ENCODE measurements at regions not wholly inside any gene's neighbourhood (a gene's known extent, or its start where the extent isn't known, plus 50 kb on each side); places are given as distances from the start of the nearest gene placed in this dataset.
"Not testable (repeated sequence)": the region's sequence is repeated elsewhere in the genome, so short reads cannot be mapped to it uniquely, and the experiment has no call there.

DNA sequence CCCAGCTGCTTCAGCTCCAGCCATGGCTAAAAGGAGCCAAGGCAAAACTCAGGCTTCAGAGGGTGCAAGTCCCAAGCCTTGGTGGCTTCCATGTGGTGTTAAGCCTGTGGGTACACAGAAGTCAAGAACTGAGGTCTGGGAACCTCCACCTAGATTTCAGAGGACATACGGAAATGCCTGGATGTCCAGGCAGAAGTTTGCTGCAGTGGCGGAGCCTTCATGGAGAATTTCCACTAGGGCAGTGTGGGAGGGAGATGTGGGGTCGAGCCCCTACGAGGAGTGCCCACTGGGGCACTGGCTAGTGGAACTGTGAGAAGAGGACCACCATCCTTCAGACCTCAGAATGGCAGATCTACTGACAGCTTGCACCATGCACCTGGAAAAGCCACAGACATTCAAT, 76.1 kb upstream of the KCTD1 start:
- Mint-ChIP-seq H3K4me3 (ENCODE audit: low read depth, unreplicated experiment) (no peak overlapping the region), H3K9me3 (ENCODE audit: low read depth, unreplicated experiment) (peaks cover 11% of the 10 kb centered on the region), H3K4me1 (ENCODE audit: low read depth, unreplicated experiment) (no peaks in the 10 kb centered on the region), H3K36me3 (ENCODE audit: insufficient read depth, unreplicated experiment) (no peaks in the 10 kb centered on the region), H3K27ac (ENCODE audit: unreplicated experiment) (no peak overlapping the region), H3K27me3 (ENCODE audit: unreplicated experiment) (no peaks in the 10 kb centered on the region)
- BruUV-seq (replicated peaks), result no TSS peak
- intact Hi-C loops (cut with micrococcal nuclease; ENCODE audit: unreplicated experiment), result loop anchor here (10.0 kb wide), 1 partner anchor 320 kb away; no protein-coding TSS in a partner anchor
- TF ChIP-seq, protein P1, sequence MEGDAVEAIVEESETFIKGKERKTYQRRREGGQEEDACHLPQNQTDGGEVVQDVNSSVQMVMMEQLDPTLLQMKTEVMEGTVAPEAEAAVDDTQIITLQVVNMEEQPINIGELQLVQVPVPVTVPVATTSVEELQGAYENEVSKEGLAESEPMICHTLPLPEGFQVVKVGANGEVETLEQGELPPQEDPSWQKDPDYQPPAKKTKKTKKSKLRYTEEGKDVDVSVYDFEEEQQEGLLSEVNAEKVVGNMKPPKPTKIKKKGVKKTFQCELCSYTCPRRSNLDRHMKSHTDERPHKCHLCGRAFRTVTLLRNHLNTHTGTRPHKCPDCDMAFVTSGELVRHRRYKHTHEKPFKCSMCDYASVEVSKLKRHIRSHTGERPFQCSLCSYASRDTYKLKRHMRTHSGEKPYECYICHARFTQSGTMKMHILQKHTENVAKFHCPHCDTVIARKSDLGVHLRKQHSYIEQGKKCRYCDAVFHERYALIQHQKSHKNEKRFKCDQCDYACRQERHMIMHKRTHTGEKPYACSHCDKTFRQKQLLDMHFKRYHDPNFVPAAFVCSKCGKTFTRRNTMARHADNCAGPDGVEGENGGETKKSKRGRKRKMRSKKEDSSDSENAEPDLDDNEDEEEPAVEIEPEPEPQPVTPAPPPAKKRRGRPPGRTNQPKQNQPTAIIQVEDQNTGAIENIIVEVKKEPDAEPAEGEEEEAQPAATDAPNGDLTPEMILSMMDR (IDR thresholded peaks at IDR 0.05; ENCODE audit: unreplicated experiment), result no peak
- CTCF ChIA-PET, result no interaction called here
- DNase-seq, result no peak

DNA sequence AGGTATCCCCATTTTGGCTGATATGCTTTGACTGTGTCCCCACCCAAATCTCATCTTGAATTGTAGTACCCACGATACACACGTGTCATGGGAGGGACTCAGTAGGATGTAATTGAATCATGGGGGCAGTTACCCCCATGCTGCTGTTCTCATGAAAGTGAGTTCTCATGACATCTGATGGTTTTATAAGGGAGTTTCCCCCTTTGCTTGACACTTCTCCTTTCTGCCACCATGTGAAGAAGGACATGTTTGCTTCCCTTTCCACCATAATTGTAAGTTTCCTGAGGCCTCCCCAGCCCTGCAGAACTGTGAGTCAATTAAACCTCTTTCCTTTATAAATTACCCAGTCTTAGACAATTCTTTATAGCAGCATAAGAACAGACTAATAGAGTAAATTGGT, 75.0 kb upstream of the KCTD1 start:
- H3K9me3 Mint-ChIP-seq (ENCODE audit: low read depth, unreplicated experiment), result peaks cover 11% of the 10 kb centered on the region
- BruUV-seq (replicated peaks); H3K4me3 Mint-ChIP-seq (ENCODE audit: low read depth, unreplicated experiment); H3K27me3 Mint-ChIP-seq (ENCODE audit: unreplicated experiment); H3K36me3 Mint-ChIP-seq (ENCODE audit: insufficient read depth, unreplicated experiment); DNase-seq; H3K4me1 Mint-ChIP-seq (ENCODE audit: low read depth, unreplicated experiment); CTCF ChIA-PET: not testable (repeated sequence)
- intact Hi-C loops (cut with micrococcal nuclease; ENCODE audit: unreplicated experiment), result loop anchor here (10.0 kb wide), 1 partner anchor 321 kb away; no protein-coding TSS in a partner anchor
- peak overlapping the region; percentile 5 for H3K27ac Mint-ChIP-seq (ENCODE audit: unreplicated experiment)

DNA sequence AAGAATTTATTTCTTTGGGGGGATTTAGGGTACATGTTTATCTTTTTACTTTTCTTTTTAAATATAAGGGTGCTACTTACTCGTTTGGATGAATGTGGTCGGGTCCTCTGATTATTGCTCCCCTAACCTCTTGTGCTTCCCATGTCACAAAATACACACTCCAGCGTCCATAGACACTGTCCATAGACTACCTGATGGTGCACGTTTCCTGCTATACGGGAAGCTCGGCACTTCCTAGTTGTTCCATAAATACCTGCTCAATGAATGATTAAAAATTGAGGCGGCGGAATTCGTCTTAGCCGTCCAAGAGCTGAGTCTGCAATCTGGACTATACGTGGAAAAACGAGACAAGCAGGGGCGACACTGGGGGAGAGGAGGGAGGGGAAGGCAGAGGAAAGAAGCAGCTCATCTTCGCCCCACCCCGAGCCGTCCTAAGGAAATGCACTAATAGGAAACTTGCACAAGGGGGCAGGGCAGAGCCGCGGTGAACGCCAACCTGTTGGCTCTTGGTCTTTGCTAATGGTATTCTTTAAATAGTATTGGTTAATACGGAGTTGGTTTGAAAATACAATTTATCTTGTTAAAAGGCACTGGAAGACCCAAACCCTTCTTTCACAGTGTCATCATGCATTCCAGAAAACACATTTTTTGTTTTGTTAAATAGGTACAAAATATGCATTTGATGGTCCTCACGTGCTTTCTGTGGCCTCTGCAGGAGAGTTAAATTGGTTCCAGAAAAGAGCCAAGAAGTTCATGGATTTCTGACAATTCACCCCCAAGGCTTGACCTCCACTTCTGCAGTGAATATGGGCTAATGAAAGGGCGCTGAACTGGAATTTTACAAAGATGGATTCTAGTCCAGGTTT, 73.0 kb upstream of the KCTD1 start:
- Mint-ChIP-seq H3K4me3 (ENCODE audit: low read depth, unreplicated experiment) (peak overlapping the region; percentile 55), H3K27me3 (ENCODE audit: unreplicated experiment) (no peaks in the 10 kb centered on the region), H3K27ac (ENCODE audit: unreplicated experiment) (no peak overlapping the region), H3K9me3 (ENCODE audit: low read depth, unreplicated experiment) (peaks cover 11% of the 10 kb centered on the region), H3K4me1 (ENCODE audit: low read depth, unreplicated experiment) (peaks cover 14% of the 10 kb centered on the region), H3K36me3 (ENCODE audit: insufficient read depth, unreplicated experiment) (no peaks in the 10 kb centered on the region)
- intact Hi-C loops (cut with micrococcal nuclease; ENCODE audit: unreplicated experiment), result loop anchor here (1.0 to 10.0 kb wide), 3 partner anchors 28 to 323 kb away; no protein-coding TSS in a partner anchor
- TF ChIP-seq, protein P1 (IDR thresholded peaks at IDR 0.05; ENCODE audit: unreplicated experiment), result peak; percentile 81
- no TSS peak for BruUV-seq (replicated peaks)
- peak; percentile 77 for DNase-seq
- CTCF ChIA-PET, result interaction anchor here (0.6 to 1.8 kb wide), 21 partner anchors 25 to 397 kb away, joined by 3 to 13 read pairs (median 4); no protein-coding TSS in a partner anchor

DNA sequence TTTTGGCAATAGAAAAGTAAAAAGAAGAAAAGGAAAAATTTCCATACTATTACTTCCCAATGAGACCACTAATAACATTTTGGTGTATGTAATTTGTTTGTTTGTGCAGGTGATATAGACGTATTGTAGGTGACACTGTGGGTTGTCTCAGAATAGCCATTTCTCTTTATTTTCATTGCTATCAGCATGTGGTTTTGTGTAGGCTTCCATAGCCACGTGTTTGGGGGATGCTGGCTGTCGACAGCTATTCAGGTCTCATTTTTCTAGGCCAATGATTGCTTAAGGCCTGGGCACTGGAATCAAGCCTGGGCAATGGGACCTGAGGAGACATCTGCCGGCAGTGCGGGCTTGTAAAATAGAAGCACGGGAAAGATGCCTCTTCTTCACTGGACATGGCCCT, 71.0 kb upstream of the KCTD1 start:
- H3K4me1 Mint-ChIP-seq (ENCODE audit: low read depth, unreplicated experiment), result peaks cover 14% of the 10 kb centered on the region
- intact Hi-C loops (cut with micrococcal nuclease; ENCODE audit: unreplicated experiment), result no loop called here
- CTCF ChIA-PET, result no interaction called here
- BruUV-seq (replicated peaks), result no TSS peak
- TF ChIP-seq, protein P1 (IDR thresholded peaks at IDR 0.05; ENCODE audit: unreplicated experiment), result no peak
- no peak overlapping the region for H3K4me3 Mint-ChIP-seq (ENCODE audit: low read depth, unreplicated experiment)
- H3K27me3 Mint-ChIP-seq (ENCODE audit: unreplicated experiment), result no peaks in the 10 kb centered on the region
- no peak for DNase-seq
- H3K9me3 Mint-ChIP-seq (ENCODE audit: low read depth, unreplicated experiment), result peaks cover 11% of the 10 kb centered on the region
- H3K36me3 Mint-ChIP-seq (ENCODE audit: insufficient read depth, unreplicated experiment), result no peaks in the 10 kb centered on the region
- H3K27ac Mint-ChIP-seq (ENCODE audit: unreplicated experiment), result no peak overlapping the region

DNA sequence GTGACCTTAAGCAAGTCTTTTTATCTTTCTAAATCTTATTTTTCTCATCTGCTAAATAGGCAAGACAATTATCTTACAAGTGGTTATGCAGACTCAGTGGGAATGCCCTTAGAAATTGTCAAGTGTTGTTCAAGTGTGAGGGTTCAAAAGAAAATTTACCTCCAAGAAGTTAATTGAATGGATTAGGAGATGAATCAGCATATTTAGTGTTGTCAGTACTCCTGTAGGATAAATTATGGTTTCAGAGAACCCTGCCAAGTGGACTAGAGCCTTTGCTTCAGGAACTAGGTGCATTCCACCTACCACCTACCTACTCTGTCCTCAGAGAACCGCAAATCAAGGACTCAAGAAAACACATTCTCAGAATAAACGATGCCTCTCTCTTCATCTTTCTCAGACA, 69.8 kb upstream of the KCTD1 start:
- peaks cover 3% of the 10 kb centered on the region for H3K9me3 Mint-ChIP-seq (ENCODE audit: low read depth, unreplicated experiment)
- CTCF ChIA-PET, result interaction anchor here (0.7 kb wide), 3 partner anchors 29 to 137 kb away, joined by 3 to 6 read pairs (median 5); no protein-coding TSS in a partner anchor
- H3K36me3 Mint-ChIP-seq (ENCODE audit: insufficient read depth, unreplicated experiment), result no peaks in the 10 kb centered on the region
- H3K27me3 Mint-ChIP-seq (ENCODE audit: unreplicated experiment), result no peaks in the 10 kb centered on the region
- peaks cover 14% of the 10 kb centered on the region for H3K4me1 Mint-ChIP-seq (ENCODE audit: low read depth, unreplicated experiment)
- BruUV-seq (replicated peaks), result no TSS peak
- DNase-seq, result no peak
- intact Hi-C loops (cut with micrococcal nuclease; ENCODE audit: unreplicated experiment), result no loop called here
- H3K4me3 Mint-ChIP-seq (ENCODE audit: low read depth, unreplicated experiment), result no peak overlapping the region
- TF ChIP-seq, protein P1 (IDR thresholded peaks at IDR 0.05; ENCODE audit: unreplicated experiment), result no peak
- no peak overlapping the region for H3K27ac Mint-ChIP-seq (ENCODE audit: unreplicated experiment)
